ENCODE measurements at regions not wholly inside any gene's neighbourhood (a gene's known extent, or its start where the extent isn't known, plus 50 kb on each side); places are given as distances from the start of the nearest gene placed in this dataset.

DNA sequence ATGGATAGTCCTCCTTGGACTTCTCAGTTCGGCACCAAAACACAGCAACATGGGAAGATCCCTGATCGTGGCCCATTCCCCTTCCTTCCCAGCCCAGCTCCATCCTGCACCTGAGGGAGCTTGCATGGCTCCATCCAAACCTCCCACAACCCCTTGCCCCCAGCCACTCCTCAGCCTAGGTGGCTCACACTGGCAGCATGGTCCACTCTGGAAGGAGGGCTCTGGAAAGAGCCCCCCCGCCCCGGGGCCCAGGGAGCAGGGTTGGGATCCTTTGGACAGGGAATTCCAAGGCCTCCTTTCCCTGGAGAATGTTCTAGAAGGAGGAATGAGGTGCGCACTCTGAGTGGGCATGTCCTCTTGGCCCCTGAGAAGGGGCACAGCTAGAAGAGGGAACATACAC is 62.8 kb upstream of the ID2 start:
- TF ChIP-seq, protein P1, sequence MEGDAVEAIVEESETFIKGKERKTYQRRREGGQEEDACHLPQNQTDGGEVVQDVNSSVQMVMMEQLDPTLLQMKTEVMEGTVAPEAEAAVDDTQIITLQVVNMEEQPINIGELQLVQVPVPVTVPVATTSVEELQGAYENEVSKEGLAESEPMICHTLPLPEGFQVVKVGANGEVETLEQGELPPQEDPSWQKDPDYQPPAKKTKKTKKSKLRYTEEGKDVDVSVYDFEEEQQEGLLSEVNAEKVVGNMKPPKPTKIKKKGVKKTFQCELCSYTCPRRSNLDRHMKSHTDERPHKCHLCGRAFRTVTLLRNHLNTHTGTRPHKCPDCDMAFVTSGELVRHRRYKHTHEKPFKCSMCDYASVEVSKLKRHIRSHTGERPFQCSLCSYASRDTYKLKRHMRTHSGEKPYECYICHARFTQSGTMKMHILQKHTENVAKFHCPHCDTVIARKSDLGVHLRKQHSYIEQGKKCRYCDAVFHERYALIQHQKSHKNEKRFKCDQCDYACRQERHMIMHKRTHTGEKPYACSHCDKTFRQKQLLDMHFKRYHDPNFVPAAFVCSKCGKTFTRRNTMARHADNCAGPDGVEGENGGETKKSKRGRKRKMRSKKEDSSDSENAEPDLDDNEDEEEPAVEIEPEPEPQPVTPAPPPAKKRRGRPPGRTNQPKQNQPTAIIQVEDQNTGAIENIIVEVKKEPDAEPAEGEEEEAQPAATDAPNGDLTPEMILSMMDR (IDR thresholded peaks at IDR 0.05) = no peak
- no peak for TF ChIP-seq EZH2phosphoT487 (IDR thresholded peaks at IDR 0.05)
